HepG2 (cell line): ENCODE measurements at regions not wholly inside any gene's neighbourhood (a gene's known extent, or its start where the extent isn't known, plus 50 kb on each side); places are given as distances from the start of the nearest gene placed in this dataset.

Experiments used
- ATAC-seq: fragments of 200-7000 bp; cut with Tn5 transposase; 3 replicates; pipeline ENCODE4 v1.9.1; 2020; ENCODE audit warnings: mild to moderate bottlenecking, moderate library complexity
- BruUV-seq: library from RNA; stranded (reverse); fragments of 400-500 nt; replicated peaks from 2 replicates; lab custom pipeline; 2021; lab: Mats Ljungman, UMichigan
- CTCF ChIA-PET: fragments of 300-600 bp; formaldehyde crosslinking; extraction: SDS; loops from one replicate; lab custom pipeline; 2021; ENCODE audit warnings: low total read pairs, inconsistent platforms, low intra/inter-chr PET ratio; lab: Yijun Ruan, JAX
- POLR2A ChIA-PET: fragments of 350-600 bp; sonication (Branson Sonifier 250); formaldehyde crosslinking; loops from one replicate; lab custom pipeline; 2020; ENCODE audit warnings: antibody characterized with exemption, inconsistent platforms; lab: Yijun Ruan, JAX
- DNase-seq: peaks from one replicate; pipeline ENCODE4 v3.0.0-alpha.2; 2015; ENCODE audit warnings: low spot score
- FAIRE-seq: peaks from 3 replicates; lab custom pipeline; 2011; peaks lifted over from hg19 to GRCh38; lab: Jason Lieb, UNC
- H2AFZ ChIP-seq: one replicate; pipeline ENCODE4 v1.6.1; 2011; ENCODE audit warnings: low read length, inconsistent platforms
- H3K27ac ChIP-seq: fragments of 300-600 bp; 3 replicates; pipeline ENCODE4 v1.8.0; 2011; ENCODE audit warnings: mixed run types, mild to moderate bottlenecking, mixed read lengths, low read length, inconsistent platforms; ENCODE audit not compliant: insufficient read depth; ENCODE audit errors: extremely low read length
- H3K27me3 ChIP-seq, 2 experiments: fragments of 200-600 bp in 1 of 2; 2 replicates in 1 of 2; 3 replicates in 1 of 2; pipeline versions ENCODE4 v1.6.0 to v1.8.0; 2011; ENCODE audit warnings: low read length in 2 of 2, mild to moderate bottlenecking in 2 of 2, moderate library complexity in 2 of 2, inconsistent platforms in 1 of 2; ENCODE audit not compliant: insufficient read depth in 2 of 2, control insufficient read depth in 1 of 2
- H3K36me3 ChIP-seq, 2 experiments: fragments of 200-600 bp in 1 of 2; replicated peaks in 1 of 2; 2 replicates in 1 of 2; 3 replicates in 1 of 2; pipeline versions ENCODE4 v1.5.1 to v1.8.0; 2011; ENCODE audit warnings: low read length in 2 of 2, inconsistent platforms in 1 of 2; ENCODE audit not compliant: insufficient read depth in 2 of 2, control insufficient read depth in 1 of 2
- H3K4me1 ChIP-seq: 2 replicates; pipeline ENCODE4 v1.5.1; 2012; ENCODE audit warnings: low read length, inconsistent platforms; ENCODE audit not compliant: insufficient read depth
- H3K4me2 ChIP-seq: 2 replicates; pipeline ENCODE4 v1.6.0; 2011; ENCODE audit warnings: low read depth, low read length, inconsistent platforms
- H3K4me3 ChIP-seq, 3 experiments: fragments of 200-600 bp in 1 of 3; sonication (generic), shearing (Covaris generic) in 1 of 3; replicated peaks in 1 of 3; 2 replicates each; pipeline ENCODE4 v1.5.1; 2011 to 2016; ENCODE audit warnings: low read length in 3 of 3, inconsistent platforms in 2 of 3, low read depth in 2 of 3, mild to moderate bottlenecking in 2 of 3, control low read depth in 1 of 3, mixed read lengths in 1 of 3; ENCODE audit not compliant: insufficient read depth in 1 of 3
- H3K79me2 ChIP-seq: one replicate; pipeline ENCODE4 v1.6.1; 2011; ENCODE audit warnings: low read length, inconsistent platforms; ENCODE audit not compliant: insufficient read depth
- H3K9ac ChIP-seq: 2 replicates; pipeline ENCODE4 v1.6.0; 2011; ENCODE audit warnings: mild to moderate bottlenecking, low read depth, low read length, inconsistent platforms; ENCODE audit not compliant: insufficient read depth
- H3K9me3 ChIP-seq: 2 replicates; pipeline ENCODE4 v1.5.1; 2012; ENCODE audit warnings: mild to moderate bottlenecking, low read length
- H4K20me1 ChIP-seq: 2 replicates; pipeline ENCODE4 v1.6.0; 2011; ENCODE audit warnings: inconsistent platforms, mild to moderate bottlenecking, low read length, moderate library complexity; ENCODE audit not compliant: insufficient read depth
- ATF7 ChIP-seq, 2 experiments: fragments of 450-650 bp in 1 of 2; sonication (generic) in 1 of 2; formaldehyde crosslinking in 1 of 2; IDR thresholded peaks; 2 replicates each; pipeline versions ENCODE4 v1.4.0 to v1.6.1; 2016 to 2020; ENCODE audit warnings: antibody characterized with exemption in 1 of 2, mild to moderate bottlenecking in 1 of 2, missing genetic modification reagents in 1 of 2
- CEBPZ ChIP-seq: IDR thresholded peaks from 2 replicates; pipeline ENCODE4 v1.6.1; 2012; ENCODE audit warnings: low read length, improper control_type of control experiment
- CHCHD3 ChIP-seq: sonication (generic); formaldehyde crosslinking; IDR thresholded peaks from 2 replicates; pipeline ENCODE4 v1.8.0; 2022; ENCODE audit warnings: mild to moderate bottlenecking, missing genetic modification reagents, moderate library complexity
- EED ChIP-seq: sonication (generic); formaldehyde crosslinking; IDR thresholded peaks from 2 replicates; pipeline ENCODE4 v1.5.0; 2020; ENCODE audit warnings: mild to moderate bottlenecking, missing genetic modification reagents
- FOXK1 ChIP-seq: sonication (generic); formaldehyde crosslinking; IDR thresholded peaks from 2 replicates; pipeline ENCODE4 v1.4.0; 2020; ENCODE audit warnings: low read depth, missing genetic modification reagents, borderline replicate concordance
- KDM6A ChIP-seq: IDR thresholded peaks from 2 replicates; pipeline ENCODE4 v1.6.1; 2016; ENCODE audit warnings: low read depth
- KLF15 ChIP-seq: sonication (generic); formaldehyde crosslinking; IDR thresholded peaks from 2 replicates; pipeline ENCODE4 v1.8.1; 2023; ENCODE audit warnings: borderline replicate concordance, mild to moderate bottlenecking, inconsistent platforms, missing genetic modification reagents, mixed read lengths
- NFE2L2 ChIP-seq: fragments of 150-350 bp; IDR thresholded peaks from 2 replicates; pipeline ENCODE4 v1.6.1; 2014; ENCODE audit warnings: low read length
- NFKBIZ ChIP-seq: IDR thresholded peaks from 2 replicates; pipeline ENCODE4 v1.6.1; 2018; ENCODE audit warnings: missing genetic modification reagents, missing compliant biosample characterization
- PHB2 ChIP-seq: fragments of 450-650 bp; IDR thresholded peaks from 2 replicates; pipeline ENCODE4 v1.6.1; 2018; ENCODE audit not compliant: partially characterized antibody
- SMYD3 ChIP-seq: sonication (generic); formaldehyde crosslinking; IDR thresholded peaks from 2 replicates; pipeline ENCODE4 v1.8.1; 2023; ENCODE audit warnings: mild to moderate bottlenecking, missing genetic modification reagents
- TBX2 ChIP-seq: sonication (generic); formaldehyde crosslinking; IDR thresholded peaks from 2 replicates; pipeline ENCODE4 v1.5.0; 2020; ENCODE audit warnings: missing genetic modification reagents, mild to moderate bottlenecking, borderline replicate concordance
- ZFP91 ChIP-seq: sonication (generic); formaldehyde crosslinking; IDR thresholded peaks from 2 replicates; pipeline ENCODE4 v1.9.0; 2022; ENCODE audit warnings: missing genetic modification reagents, mild to moderate bottlenecking, borderline replicate concordance
- ZNF256 ChIP-seq: sonication (generic); formaldehyde crosslinking; conservative IDR thresholded peaks from 2 replicates; pipeline ENCODE4 v1.4.0; 2020; ENCODE audit warnings: missing genetic modification reagents
- ZNF383 ChIP-seq: sonication (generic); formaldehyde crosslinking; IDR thresholded peaks from 2 replicates; pipeline ENCODE4 v1.4.0; 2020; ENCODE audit warnings: missing genetic modification reagents, mild to moderate bottlenecking, borderline replicate concordance
- WGBS: methylation state at CpG from one replicate; pipeline ENCODE4 v1.1.6; 2017; ENCODE audit warnings: low lambda C conversion rate; 5-methylcytosine and 5-hydroxymethylcytosine counted together
- in situ Hi-C: cut with HindIII; loops from 2 replicates; pipeline ENCODE4 v1.10.0; 2017; ENCODE audit warnings: low pct_unique_long_range_greater_than_20kb; ENCODE audit not compliant: extremely low pct_ligation_motif_present
- intact Hi-C: fragments of 100-400 bp; cut with micrococcal nuclease; formaldehyde crosslinking; loops from one replicate; pipeline ENCODE4 v1.10.0; 2022; ENCODE audit not compliant: unreplicated experiment
- TF ChIP-seq, protein P1 (sequence below): sonication (generic); formaldehyde crosslinking; IDR thresholded peaks from 2 replicates; pipeline ENCODE4 v1.4.0; 2020; ENCODE audit warnings: missing genetic modification reagents, borderline replicate concordance
- TF ChIP-seq, protein P2 (sequence below): sonication (generic); formaldehyde crosslinking; IDR thresholded peaks from 2 replicates; pipeline ENCODE4 v1.4.0; 2020; ENCODE audit warnings: low read depth, mild to moderate bottlenecking, missing genetic modification reagents

- FAIRE-seq (no peak), ATAC-seq (no peak), DNase-seq (no peak)
- ChIA-PET POLR2A (no interaction called here), CTCF (no interaction called here)
- Histone ChIP-seq H3K4me1 (no peaks in the 10 kb centered on the region), H3K4me2 (no peak overlapping the region), H3K27ac (no peak overlapping the region), H3K9ac (no peak overlapping the region), H3K9me3 (no peaks in the 10 kb centered on the region), H3K4me3 (no peak overlapping the region), H2AFZ (no peak overlapping the region), H4K20me1 (no peaks in the 10 kb centered on the region), H3K79me2 (no peaks in the 10 kb centered on the region), H3K27me3 (no peaks in the 10 kb centered on the region), H3K36me3 (no peaks in the 10 kb centered on the region)
- in situ Hi-C loops = no loop called here
- TF ChIP-seq CEBPZ = no peak
- TF ChIP-seq ZFP91 (CRISPR knock-in tag) = no peak
- TF ChIP-seq ATF7 (IDR thresholded peaks at IDR 0.05) = no peak
- TF ChIP-seq ATF7 (CRISPR knock-in tag; IDR thresholded peaks at IDR 0.05) = no peak
- no peak for TF ChIP-seq FOXK1
- TF ChIP-seq, protein P1, sequence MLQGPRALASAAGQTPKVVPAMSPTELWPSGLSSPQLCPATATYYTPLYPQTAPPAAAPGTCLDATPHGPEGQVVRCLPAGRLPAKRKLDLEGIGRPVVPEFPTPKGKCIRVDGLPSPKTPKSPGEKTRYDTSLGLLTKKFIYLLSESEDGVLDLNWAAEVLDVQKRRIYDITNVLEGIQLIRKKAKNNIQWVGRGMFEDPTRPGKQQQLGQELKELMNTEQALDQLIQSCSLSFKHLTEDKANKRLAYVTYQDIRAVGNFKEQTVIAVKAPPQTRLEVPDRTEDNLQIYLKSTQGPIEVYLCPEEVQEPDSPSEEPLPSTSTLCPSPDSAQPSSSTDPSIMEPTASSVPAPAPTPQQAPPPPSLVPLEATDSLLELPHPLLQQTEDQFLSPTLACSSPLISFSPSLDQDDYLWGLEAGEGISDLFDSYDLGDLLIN (CRISPR knock-in tag) = no peak
- TF ChIP-seq SMYD3 (CRISPR knock-in tag) = no peak
- no peak for TF ChIP-seq NFE2L2
- TF ChIP-seq PHB2 = no peak
- TF ChIP-seq EED (CRISPR knock-in tag) = no peak
- TF ChIP-seq ZNF256 (CRISPR knock-in tag) = no peak
- TF ChIP-seq, protein P2, sequence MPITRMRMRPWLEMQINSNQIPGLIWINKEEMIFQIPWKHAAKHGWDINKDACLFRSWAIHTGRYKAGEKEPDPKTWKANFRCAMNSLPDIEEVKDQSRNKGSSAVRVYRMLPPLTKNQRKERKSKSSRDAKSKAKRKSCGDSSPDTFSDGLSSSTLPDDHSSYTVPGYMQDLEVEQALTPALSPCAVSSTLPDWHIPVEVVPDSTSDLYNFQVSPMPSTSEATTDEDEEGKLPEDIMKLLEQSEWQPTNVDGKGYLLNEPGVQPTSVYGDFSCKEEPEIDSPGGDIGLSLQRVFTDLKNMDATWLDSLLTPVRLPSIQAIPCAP = no peak
- TF ChIP-seq ZNF383 (CRISPR knock-in tag) = no peak
- TF ChIP-seq NFKBIZ (CRISPR knock-in tag) = no peak
- TF ChIP-seq KDM6A (CRISPR knock-in tag) = no peak
- no peak for TF ChIP-seq KLF15 (CRISPR knock-in tag)
- TF ChIP-seq TBX2 (CRISPR knock-in tag) = no peak
- TF ChIP-seq CHCHD3 (CRISPR knock-in tag) = no peak
- intact Hi-C loops = no loop called here
- BruUV-seq = no TSS peak
- 15% methylated on average over 3 of the region's 3 CpGs for WGBS
These were observed 211.1 kb downstream of the DTWD2 start for GRCh38 chr5:118777189-118777736.
